Immature natural killer cell (primary cell): ENCODE measurements at regions not wholly inside any gene's neighbourhood (a gene's known extent, or its start where the extent isn't known, plus 50 kb on each side); places are given as distances from the start of the nearest gene placed in this dataset.

Experiments
- DNase-seq, 3 donors: peaks; one replicate each; pipeline ENCODE4 v3.0.0; 2022; ENCODE audit warnings: mixed read lengths in 1 of 3
- H3K27ac Mint-ChIP-seq, 6 donors: one replicate each; pipeline ENCODE4 v1.8.0; 2020; ENCODE audit warnings: mixed read lengths in 6 of 6, mild to moderate bottlenecking in 5 of 6, inconsistent platforms in 4 of 6, moderate library complexity in 3 of 6
- H3K27me3 Mint-ChIP-seq, 3 donors: one replicate each; pipeline ENCODE4 v1.8.0; 2020 to 2021; ENCODE audit warnings: low read depth in 3 of 3, mild to moderate bottlenecking in 3 of 3, mixed read lengths in 3 of 3, moderate library complexity in 3 of 3, inconsistent platforms in 1 of 3
- H3K36me3 Mint-ChIP-seq, 3 donors: one replicate each; pipeline ENCODE4 v1.8.0; 2020; ENCODE audit warnings: mixed read lengths in 3 of 3, inconsistent platforms in 2 of 3, mild to moderate bottlenecking in 2 of 3
- H3K4me1 Mint-ChIP-seq, 2 donors: one replicate each; pipeline ENCODE4 v1.8.0; 2020; ENCODE audit warnings: inconsistent platforms in 2 of 2, mild to moderate bottlenecking in 2 of 2, mixed read lengths in 2 of 2, moderate library complexity in 1 of 2
- H3K4me3 Mint-ChIP-seq, 5 donors: one replicate each; pipeline ENCODE4 v1.8.0; 2020; ENCODE audit warnings: mild to moderate bottlenecking in 5 of 5, mixed read lengths in 5 of 5, inconsistent platforms in 3 of 5, moderate library complexity in 3 of 5
- H3K9me3 Mint-ChIP-seq, 6 donors: one replicate each; pipeline ENCODE4 v1.8.0; 2020; ENCODE audit warnings: mild to moderate bottlenecking in 6 of 6, mixed read lengths in 6 of 6, inconsistent platforms in 4 of 6, moderate library complexity in 3 of 6

- Mint-ChIP-seq H3K4me1 (no peaks in the 10 kb centered on the region), H3K27me3 (peaks cover 0 to 1% (median 0%) of the 10 kb centered on the region in 3 donors), H3K36me3 (no peaks in the 10 kb centered on the region), H3K9me3 (peaks cover 0 to 14% (median 5%) of the 10 kb centered on the region in 6 donors), H3K4me3 (no peak overlapping the region), H3K27ac (no peak overlapping the region)
- DNase-seq, result no peak
These were observed 462.8 kb downstream of the FAM181B start for GRCh38 chr11:82270870-82271269.

- H3K4me1 Mint-ChIP-seq, result no peaks in the 10 kb centered on the region
- no peak overlapping the region for H3K4me3 Mint-ChIP-seq
- peaks cover 0 to 2% (median 1%) of the 10 kb centered on the region in 3 donors for H3K27me3 Mint-ChIP-seq
- no peak for DNase-seq
- H3K9me3 Mint-ChIP-seq, result peaks cover 0 to 13% (median 4%) of the 10 kb centered on the region in 6 donors
- H3K36me3 Mint-ChIP-seq, result no peaks in the 10 kb centered on the region
- no peak overlapping the region for H3K27ac Mint-ChIP-seq
These were observed 465.0 kb downstream of the FAM181B start for GRCh38 chr11:82268627-82269026.

GRCh38 chr11:82267186-82267585 is 466.5 kb downstream of the FAM181B start:
- no peak for DNase-seq
- Mint-ChIP-seq H3K4me1 (no peaks in the 10 kb centered on the region), H3K27me3 (peaks cover 0 to 2% (median 0%) of the 10 kb centered on the region in 3 donors), H3K9me3 (peaks cover 0 to 13% (median 3%) of the 10 kb centered on the region in 6 donors), H3K36me3 (no peaks in the 10 kb centered on the region), H3K4me3 (no peak overlapping the region), H3K27ac (no peak overlapping the region)

- Mint-ChIP-seq H3K4me1 (no peaks in the 10 kb centered on the region), H3K4me3 (no peak overlapping the region), H3K36me3 (no peaks in the 10 kb centered on the region), H3K9me3 (peaks cover 0 to 10% (median 3%) of the 10 kb centered on the region in 6 donors), H3K27ac (no peak overlapping the region), H3K27me3 (peaks cover 0 to 2% (median 0%) of the 10 kb centered on the region in 3 donors)
- DNase-seq, result no peak
These were observed 472.3 kb downstream of the FAM181B start for GRCh38 chr11:82261367-82261766.

GRCh38 chr11:82250047-82250446 is 483.6 kb downstream of the FAM181B start:
- Mint-ChIP-seq H3K9me3 (peaks cover 2 to 12% (median 3%) of the 10 kb centered on the region in 6 donors), H3K36me3 (no peaks in the 10 kb centered on the region), H3K4me1 (no peaks in the 10 kb centered on the region), H3K27ac (no peak overlapping the region), H3K4me3 (no peak overlapping the region), H3K27me3 (peaks cover 0 to 2% (median 0%) of the 10 kb centered on the region in 3 donors)
- DNase-seq, result no peak

GRCh38 chr11:82246926-82247325 is 486.7 kb downstream of the FAM181B start:
- no peak overlapping the region for H3K4me3 Mint-ChIP-seq
- peaks cover 2 to 5% (median 2%) of the 10 kb centered on the region in 3 donors for H3K27me3 Mint-ChIP-seq
- peaks cover 2 to 7% (median 4%) of the 10 kb centered on the region in 6 donors for H3K9me3 Mint-ChIP-seq
- DNase-seq, result no peak
- no peaks in the 10 kb centered on the region for H3K36me3 Mint-ChIP-seq
- no peak overlapping the region for H3K27ac Mint-ChIP-seq
- no peaks in the 10 kb centered on the region for H3K4me1 Mint-ChIP-seq

- Mint-ChIP-seq H3K36me3 (no peaks in the 10 kb centered on the region), H3K27ac (no peak overlapping the region), H3K27me3 (peaks cover 0 to 5% (median 4%) of the 10 kb centered on the region in 3 donors), H3K4me1 (no peaks in the 10 kb centered on the region), H3K9me3 (peaks cover 0 to 14% (median 2%) of the 10 kb centered on the region in 6 donors), H3K4me3 (no peak overlapping the region)
- DNase-seq, result no peak
These were observed 494.2 kb downstream of the FAM181B start for GRCh38 chr11:82239498-82239897.

GRCh38 chr11:82234256-82234655 is 499.4 kb downstream of the FAM181B start:
- H3K27ac Mint-ChIP-seq, result no peak overlapping the region
- no peaks in the 10 kb centered on the region for H3K4me1 Mint-ChIP-seq
- H3K36me3 Mint-ChIP-seq, result no peaks in the 10 kb centered on the region
- peaks cover 0 to 5% (median 2%) of the 10 kb centered on the region in 3 donors for H3K27me3 Mint-ChIP-seq
- H3K9me3 Mint-ChIP-seq, result peaks cover 0 to 11% (median 1%) of the 10 kb centered on the region in 6 donors
- no peak overlapping the region for H3K4me3 Mint-ChIP-seq
- DNase-seq, result no peak

- Mint-ChIP-seq H3K4me3 (no peak overlapping the region), H3K27ac (no peak overlapping the region), H3K4me1 (no peaks in the 10 kb centered on the region), H3K27me3 (peaks cover 0 to 3% (median 2%) of the 10 kb centered on the region in 3 donors), H3K36me3 (no peaks in the 10 kb centered on the region), H3K9me3 (peaks cover 0 to 7% (median 0%) of the 10 kb centered on the region in 6 donors)
- DNase-seq, result no peak
These were observed 500.5 kb downstream of the FAM181B start for GRCh38 chr11:82233201-82233600.

- Mint-ChIP-seq H3K4me1 (no peaks in the 10 kb centered on the region), H3K4me3 (no peak overlapping the region), H3K27me3 (peaks cover 0 to 3% (median 2%) of the 10 kb centered on the region in 3 donors), H3K27ac (no peak overlapping the region), H3K36me3 (no peaks in the 10 kb centered on the region), H3K9me3 (peaks cover 0 to 4% (median 0%) of the 10 kb centered on the region in 6 donors)
- DNase-seq, result no peak
These were observed 504.3 kb downstream of the FAM181B start for GRCh38 chr11:82229341-82229740.

- no peaks in the 10 kb centered on the region for H3K36me3 Mint-ChIP-seq
- no peaks in the 10 kb centered on the region for H3K4me1 Mint-ChIP-seq
- no peak overlapping the region for H3K27ac Mint-ChIP-seq
- peaks cover 0 to 1% (median 0%) of the 10 kb centered on the region in 3 donors for H3K27me3 Mint-ChIP-seq
- H3K4me3 Mint-ChIP-seq, result no peak overlapping the region
- peaks cover 0 to 4% (median 0%) of the 10 kb centered on the region in 6 donors for H3K9me3 Mint-ChIP-seq
- no peak for DNase-seq
These were observed 507.7 kb downstream of the FAM181B start for GRCh38 chr11:82225930-82226329.

GRCh38 chr11:82225502-82225901 is 508.2 kb downstream of the FAM181B start:
- H3K9me3 Mint-ChIP-seq, result peaks cover 0 to 2% (median under 1%) of the 10 kb centered on the region in 6 donors
- H3K4me3 Mint-ChIP-seq, result no peak overlapping the region
- DNase-seq, result no peak
- H3K4me1 Mint-ChIP-seq, result no peaks in the 10 kb centered on the region
- H3K27ac Mint-ChIP-seq, result no peak overlapping the region
- peaks cover 0 to 1% (median 0%) of the 10 kb centered on the region in 3 donors for H3K27me3 Mint-ChIP-seq
- H3K36me3 Mint-ChIP-seq, result no peaks in the 10 kb centered on the region

- no peaks in the 10 kb centered on the region for H3K36me3 Mint-ChIP-seq
- H3K9me3 Mint-ChIP-seq, result peaks cover 0 to 10% (median 2%) of the 10 kb centered on the region in 6 donors
- H3K27ac Mint-ChIP-seq, result no peak overlapping the region
- no peak overlapping the region for H3K4me3 Mint-ChIP-seq
- no peaks in the 10 kb centered on the region for H3K4me1 Mint-ChIP-seq
- DNase-seq, result no peak
- H3K27me3 Mint-ChIP-seq, result no peaks in the 10 kb centered on the region
These were observed 516.6 kb downstream of the FAM181B start for GRCh38 chr11:82216927-82217570.

- no peak overlapping the region for H3K4me3 Mint-ChIP-seq
- peaks cover 0 to 5% (median 2%) of the 10 kb centered on the region in 6 donors for H3K9me3 Mint-ChIP-seq
- DNase-seq, result no peak
- no peaks in the 10 kb centered on the region for H3K4me1 Mint-ChIP-seq
- no peak overlapping the region for H3K27ac Mint-ChIP-seq
- peaks cover 0 to 4% (median 0%) of the 10 kb centered on the region in 3 donors for H3K27me3 Mint-ChIP-seq
- no peaks in the 10 kb centered on the region for H3K36me3 Mint-ChIP-seq
These were observed 523.7 kb downstream of the FAM181B start for GRCh38 chr11:82210011-82210410.

GRCh38 chr11:82195283-82195682 is 538.4 kb downstream of the FAM181B start:
- no peaks in the 10 kb centered on the region for H3K4me1 Mint-ChIP-seq
- H3K36me3 Mint-ChIP-seq, result no peaks in the 10 kb centered on the region
- no peak for DNase-seq
- H3K27me3 Mint-ChIP-seq, result peaks cover 0 to 2% (median 1%) of the 10 kb centered on the region in 3 donors
- H3K27ac Mint-ChIP-seq, result no peak overlapping the region
- H3K4me3 Mint-ChIP-seq, result no peak overlapping the region
- peaks cover 0 to 7% (median 3%) of the 10 kb centered on the region in 6 donors for H3K9me3 Mint-ChIP-seq
